Calu3 (cell line): ENCODE measurements at regions not wholly inside any gene's neighbourhood (a gene's known extent, or its start where the extent isn't known, plus 50 kb on each side); places are given as distances from the start of the nearest gene placed in this dataset.

ENCODE experiments used
- BruUV-seq: library from RNA; stranded (reverse); fragments of 400-500 nt; replicated peaks from 2 replicates; lab custom pipeline; 2021; lab: Mats Ljungman, UMichigan
- CTCF ChIA-PET: fragments of 300-600 bp; sonication (Branson Sonifier 250); formaldehyde crosslinking; loops from one replicate; lab custom pipeline; 2022; ENCODE audit warnings: antibody characterized with exemption; lab: Charles Lee
- DNase-seq: peaks from one replicate; pipeline ENCODE4 v3.0.0; 2022
- H3K27ac Mint-ChIP-seq: one replicate; pipeline ENCODE4 v1.8.0; 2022; ENCODE audit warnings: mixed read lengths; ENCODE audit not compliant: unreplicated experiment
- H3K27me3 Mint-ChIP-seq: one replicate; pipeline ENCODE4 v1.8.0; 2022; ENCODE audit warnings: mixed read lengths; ENCODE audit not compliant: unreplicated experiment
- H3K36me3 Mint-ChIP-seq: one replicate; pipeline ENCODE4 v1.8.0; 2022; ENCODE audit warnings: mild to moderate bottlenecking, moderate library complexity, mixed read lengths; ENCODE audit not compliant: insufficient read depth, unreplicated experiment
- H3K4me1 Mint-ChIP-seq: one replicate; pipeline ENCODE4 v1.8.0; 2022; ENCODE audit warnings: mild to moderate bottlenecking, low read depth, mixed read lengths; ENCODE audit not compliant: unreplicated experiment
- H3K4me3 Mint-ChIP-seq: one replicate; pipeline ENCODE4 v1.8.0; 2022; ENCODE audit warnings: mild to moderate bottlenecking, low read depth, moderate library complexity, mixed read lengths; ENCODE audit not compliant: unreplicated experiment
- H3K9me3 Mint-ChIP-seq: one replicate; pipeline ENCODE4 v1.8.0; 2022; ENCODE audit warnings: low read depth, mixed read lengths; ENCODE audit not compliant: unreplicated experiment
- intact Hi-C: fragments of 100-400 bp; cut with micrococcal nuclease; formaldehyde crosslinking; loops from one replicate; pipeline ENCODE4 v1.10.0; 2022; ENCODE audit not compliant: unreplicated experiment
- TF ChIP-seq, protein P1 (sequence below): fragments of 200-600 bp; IDR thresholded peaks from one replicate; pipeline ENCODE4 v1.8.0; 2022; ENCODE audit warnings: antibody characterized with exemption; ENCODE audit not compliant: unreplicated experiment

- H3K27ac Mint-ChIP-seq = peak overlapping the region; percentile 65
- no TSS peak for BruUV-seq
- peaks cover 38% of the 10 kb centered on the region for H3K4me1 Mint-ChIP-seq
- no peak for DNase-seq
- intact Hi-C loops = loop anchor here (1.0 to 10.0 kb wide), 5 partner anchors 121 to 691 kb away; no protein-coding TSS in a partner anchor
- no peaks in the 10 kb centered on the region for H3K27me3 Mint-ChIP-seq
- CTCF ChIA-PET = interaction anchor here (0.6 to 1.8 kb wide), 8 partner anchors 13 to 689 kb away, joined by 3 to 15 read pairs (median 5); partner anchors contain the start of gene NRIP1
- H3K36me3 Mint-ChIP-seq = no peaks in the 10 kb centered on the region
- TF ChIP-seq, protein P1, sequence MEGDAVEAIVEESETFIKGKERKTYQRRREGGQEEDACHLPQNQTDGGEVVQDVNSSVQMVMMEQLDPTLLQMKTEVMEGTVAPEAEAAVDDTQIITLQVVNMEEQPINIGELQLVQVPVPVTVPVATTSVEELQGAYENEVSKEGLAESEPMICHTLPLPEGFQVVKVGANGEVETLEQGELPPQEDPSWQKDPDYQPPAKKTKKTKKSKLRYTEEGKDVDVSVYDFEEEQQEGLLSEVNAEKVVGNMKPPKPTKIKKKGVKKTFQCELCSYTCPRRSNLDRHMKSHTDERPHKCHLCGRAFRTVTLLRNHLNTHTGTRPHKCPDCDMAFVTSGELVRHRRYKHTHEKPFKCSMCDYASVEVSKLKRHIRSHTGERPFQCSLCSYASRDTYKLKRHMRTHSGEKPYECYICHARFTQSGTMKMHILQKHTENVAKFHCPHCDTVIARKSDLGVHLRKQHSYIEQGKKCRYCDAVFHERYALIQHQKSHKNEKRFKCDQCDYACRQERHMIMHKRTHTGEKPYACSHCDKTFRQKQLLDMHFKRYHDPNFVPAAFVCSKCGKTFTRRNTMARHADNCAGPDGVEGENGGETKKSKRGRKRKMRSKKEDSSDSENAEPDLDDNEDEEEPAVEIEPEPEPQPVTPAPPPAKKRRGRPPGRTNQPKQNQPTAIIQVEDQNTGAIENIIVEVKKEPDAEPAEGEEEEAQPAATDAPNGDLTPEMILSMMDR = no peak
- peaks cover 5% of the 10 kb centered on the region for H3K9me3 Mint-ChIP-seq
- no peak overlapping the region for H3K4me3 Mint-ChIP-seq
These were observed 201.0 kb downstream of the NRIP1 start for GRCh38 chr21:14863745-14864210.

- peaks cover 33% of the 10 kb centered on the region for H3K4me1 Mint-ChIP-seq
- peaks cover 5% of the 10 kb centered on the region for H3K9me3 Mint-ChIP-seq
- H3K27ac Mint-ChIP-seq = no peak overlapping the region
- no TSS peak for BruUV-seq
- peak; percentile 21 for DNase-seq
- H3K4me3 Mint-ChIP-seq = no peak overlapping the region
- intact Hi-C loops = loop anchor here (1.0 to 10.0 kb wide), 5 partner anchors 121 to 692 kb away; no protein-coding TSS in a partner anchor
- no peaks in the 10 kb centered on the region for H3K36me3 Mint-ChIP-seq
- TF ChIP-seq, protein P1 = peak; percentile 42
- H3K27me3 Mint-ChIP-seq = no peaks in the 10 kb centered on the region
- CTCF ChIA-PET = interaction anchor here (1.5 to 1.8 kb wide), 4 partner anchors 18 to 690 kb away, joined by 4 to 10 read pairs (median 5); partner anchors contain the start of gene NRIP1
These were observed 201.7 kb downstream of the NRIP1 start for GRCh38 chr21:14862794-14863720.

DNA sequence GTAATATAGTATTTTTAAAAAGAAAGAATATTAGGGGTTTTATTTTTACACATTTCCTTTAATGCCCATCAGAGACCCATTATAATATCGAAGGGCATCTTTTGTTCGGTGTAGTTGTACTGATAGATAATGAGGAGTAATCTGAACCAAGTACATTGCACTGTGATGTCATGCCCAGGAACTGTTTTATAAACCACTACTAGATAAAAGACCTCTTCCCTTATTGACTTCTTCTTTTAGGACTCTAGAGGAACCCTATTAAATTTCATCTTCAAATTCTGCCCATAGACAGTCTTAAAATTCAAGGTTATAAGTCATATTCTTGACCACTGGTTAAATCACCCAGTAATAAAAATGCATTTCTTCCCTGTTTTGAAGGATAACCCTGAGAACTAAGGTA is 206.5 kb downstream of the NRIP1 start:
- H3K36me3 Mint-ChIP-seq = no peaks in the 10 kb centered on the region
- BruUV-seq = no TSS peak
- CTCF ChIA-PET = no interaction called here

DNA sequence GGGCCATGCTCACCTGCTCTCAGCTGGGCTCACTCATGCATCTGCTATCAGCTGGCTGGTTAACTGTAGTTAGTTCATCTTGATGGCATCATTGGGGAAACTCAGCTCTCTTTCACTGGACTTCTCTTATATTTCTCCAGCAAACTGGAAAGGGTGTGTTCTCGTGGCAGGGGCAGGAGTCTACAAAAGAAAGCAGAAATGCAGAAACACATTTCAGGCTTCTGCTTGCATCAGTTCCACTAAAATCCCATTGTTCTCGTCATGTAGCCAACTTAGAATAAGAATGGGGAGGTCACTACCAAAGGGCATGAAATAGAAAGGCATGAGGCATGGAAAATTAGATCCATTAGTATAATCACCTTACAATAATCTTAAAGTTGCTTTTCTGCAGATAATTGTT is 207.3 kb downstream of the NRIP1 start:
- peaks cover 7% of the 10 kb centered on the region for H3K9me3 Mint-ChIP-seq
- no peak overlapping the region for H3K27ac Mint-ChIP-seq
- no peaks in the 10 kb centered on the region for H3K36me3 Mint-ChIP-seq
- intact Hi-C loops = no loop called here
- H3K4me3 Mint-ChIP-seq = no peak overlapping the region
- CTCF ChIA-PET = no interaction called here
- no peak for DNase-seq
- H3K27me3 Mint-ChIP-seq = no peaks in the 10 kb centered on the region
- no TSS peak for BruUV-seq
- no peaks in the 10 kb centered on the region for H3K4me1 Mint-ChIP-seq
- TF ChIP-seq, protein P1 = no peak

More for the DNA sequence above, 206.5 kb downstream of the NRIP1 start:
- TF ChIP-seq, protein P1 = no peak
- DNase-seq = no peak
- Mint-ChIP-seq H3K27ac (no peak overlapping the region), H3K27me3 (no peaks in the 10 kb centered on the region), H3K9me3 (peaks cover 7% of the 10 kb centered on the region), H3K4me3 (no peak overlapping the region), H3K4me1 (no peaks in the 10 kb centered on the region)
- intact Hi-C loops = no loop called here
